Tibial nerve (tissue), 4 donors: ENCODE measurements at regions not wholly inside any gene's neighbourhood (a gene's known extent, or its start where the extent isn't known, plus 50 kb on each side); places are given as distances from the start of the nearest gene placed in this dataset.

ENCODE experiments used
- EP300 ChIP-seq, 2 donors: sonication (generic); formaldehyde crosslinking; IDR thresholded peaks; one replicate each; pipeline ENCODE4 v1.6.1; 2017; ENCODE audit warnings: antibody characterized with exemption in 2 of 2, mild to moderate bottlenecking in 1 of 2
- POLR2A ChIP-seq, 2 donors: fragments of 450-650 bp; IDR thresholded peaks; one replicate each; pipeline ENCODE4 v1.6.1; 2017; ENCODE audit warnings: antibody characterized with exemption in 2 of 2, mild to moderate bottlenecking in 2 of 2, moderate library complexity in 2 of 2
- TF ChIP-seq, protein P1 (sequence below), 5 experiments: fragments of 200-600 bp in 3 of 5; fragments of 450-650 bp in 2 of 5; sonication (generic) in 3 of 5; IDR thresholded peaks; one replicate each; pipeline ENCODE4 v1.5.1; 2016 to 2019; ENCODE audit warnings: antibody characterized with exemption in 5 of 5, mild to moderate bottlenecking in 3 of 5, moderate library complexity in 2 of 5

DNA sequence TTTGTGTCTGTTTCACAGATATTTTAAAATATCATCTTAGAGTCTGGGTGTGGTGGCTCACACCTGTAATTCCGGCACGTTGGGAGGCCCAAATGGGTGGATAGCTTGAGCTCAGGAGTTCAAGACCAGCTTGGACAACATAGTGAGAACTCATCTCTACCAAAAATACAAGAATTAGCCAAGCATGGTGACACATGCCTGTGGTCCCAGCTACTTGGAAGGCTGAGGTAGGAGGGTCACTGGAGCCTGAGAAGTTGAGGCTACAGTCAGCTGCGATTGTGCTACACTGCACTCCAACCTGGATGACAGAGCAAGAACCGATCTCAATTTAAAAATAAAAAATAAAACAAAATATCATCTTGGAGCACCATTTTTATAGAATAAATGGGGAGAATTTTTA is 1247.6 kb upstream of the MIR17HG start:
- TF ChIP-seq EP300 (IDR thresholded peaks at IDR 0.05) (no peak), POLR2A (IDR thresholded peaks at IDR 0.05) (no peak)
- TF ChIP-seq, protein P1, sequence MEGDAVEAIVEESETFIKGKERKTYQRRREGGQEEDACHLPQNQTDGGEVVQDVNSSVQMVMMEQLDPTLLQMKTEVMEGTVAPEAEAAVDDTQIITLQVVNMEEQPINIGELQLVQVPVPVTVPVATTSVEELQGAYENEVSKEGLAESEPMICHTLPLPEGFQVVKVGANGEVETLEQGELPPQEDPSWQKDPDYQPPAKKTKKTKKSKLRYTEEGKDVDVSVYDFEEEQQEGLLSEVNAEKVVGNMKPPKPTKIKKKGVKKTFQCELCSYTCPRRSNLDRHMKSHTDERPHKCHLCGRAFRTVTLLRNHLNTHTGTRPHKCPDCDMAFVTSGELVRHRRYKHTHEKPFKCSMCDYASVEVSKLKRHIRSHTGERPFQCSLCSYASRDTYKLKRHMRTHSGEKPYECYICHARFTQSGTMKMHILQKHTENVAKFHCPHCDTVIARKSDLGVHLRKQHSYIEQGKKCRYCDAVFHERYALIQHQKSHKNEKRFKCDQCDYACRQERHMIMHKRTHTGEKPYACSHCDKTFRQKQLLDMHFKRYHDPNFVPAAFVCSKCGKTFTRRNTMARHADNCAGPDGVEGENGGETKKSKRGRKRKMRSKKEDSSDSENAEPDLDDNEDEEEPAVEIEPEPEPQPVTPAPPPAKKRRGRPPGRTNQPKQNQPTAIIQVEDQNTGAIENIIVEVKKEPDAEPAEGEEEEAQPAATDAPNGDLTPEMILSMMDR (IDR thresholded peaks at IDR 0.05): no peak
